CD4-positive, alpha-beta T cell (primary cell): ENCODE measurements at regions not wholly inside any gene's neighbourhood (a gene's known extent, or its start where the extent isn't known, plus 50 kb on each side); places are given as distances from the start of the nearest gene placed in this dataset.
A peak's percentile ranks its signal among the peaks of the same experiment; 100 is the strongest.

ENCODE experiments used
- ATAC-seq: fragments of 200-7000 bp; cut with Tn5 transposase; one replicate; pipeline ENCODE4 v1.10.0; 2022; ENCODE audit warnings: mild to moderate bottlenecking; ENCODE audit not compliant: poor library complexity
- CTCF ChIA-PET: fragments of 350-600 bp; sonication (Branson Sonifier 250); formaldehyde crosslinking; loops from one replicate; lab custom pipeline; 2021; ENCODE audit warnings: antibody characterized with exemption, inconsistent platforms; lab: Charles Lee
- POLR2A ChIA-PET: fragments of 350-600 bp; sonication (Branson Sonifier 250); formaldehyde crosslinking; loops from one replicate; lab custom pipeline; 2021; ENCODE audit warnings: antibody characterized with exemption, inconsistent platforms; lab: Charles Lee
- DNase-seq, 14 experiments: peaks; one replicate each; pipeline ENCODE4 v3.0.0-alpha.2; 2013 to 2020; ENCODE audit warnings: mixed read lengths in 2 of 14
- H3K27ac ChIP-seq, 2 donors: one replicate each; pipeline versions ENCODE4 v1.5.1 to v1.7.0; 2013; ENCODE audit warnings: low read length in 2 of 2, low read depth in 1 of 2, mild to moderate bottlenecking in 1 of 2
- H3K27me3 ChIP-seq, 2 experiments: 1 replicate in 1 of 2; 2 replicates in 1 of 2; pipeline versions ENCODE4 v1.6.1 to v1.7.0; 2013; ENCODE audit warnings: low read length in 2 of 2, control low read depth in 1 of 2, mild to moderate bottlenecking in 1 of 2, moderate library complexity in 1 of 2; ENCODE audit not compliant: insufficient read depth in 2 of 2, control insufficient read depth in 1 of 2
- H3K36me3 ChIP-seq: one replicate; pipeline ENCODE4 v1.6.1; 2013; ENCODE audit warnings: low read length, control low read depth; ENCODE audit not compliant: insufficient read depth
- H3K4me1 ChIP-seq: one replicate; pipeline ENCODE4 v1.6.1; 2013; ENCODE audit warnings: low read length, control low read depth; ENCODE audit not compliant: insufficient read depth
- H3K4me3 ChIP-seq: one replicate; pipeline ENCODE4 v1.5.1; 2013; ENCODE audit warnings: mild to moderate bottlenecking, low read length, moderate library complexity
- H3K9me3 ChIP-seq, 2 experiments: 1 replicate in 1 of 2; 2 replicates in 1 of 2; pipeline versions ENCODE4 v1.6.1 to v1.7.0; 2013; ENCODE audit warnings: low read length in 2 of 2, mild to moderate bottlenecking in 2 of 2, control low read depth in 1 of 2, moderate library complexity in 1 of 2; ENCODE audit not compliant: control insufficient read depth in 1 of 2, insufficient read depth in 1 of 2
- H3K27ac Mint-ChIP-seq: one replicate; pipeline ENCODE4 v1.8.0; 2020; ENCODE audit warnings: mixed read lengths
- H3K27me3 Mint-ChIP-seq: one replicate; pipeline ENCODE4 v1.8.0; 2021; ENCODE audit warnings: mixed read lengths
- H3K36me3 Mint-ChIP-seq: one replicate; pipeline ENCODE4 v1.8.0; 2021; ENCODE audit warnings: low read depth, mixed read lengths
- H3K4me1 Mint-ChIP-seq: one replicate; pipeline ENCODE4 v1.8.0; 2021; ENCODE audit warnings: low read depth, mixed read lengths
- H3K4me3 Mint-ChIP-seq: one replicate; pipeline ENCODE4 v1.8.0; 2020; ENCODE audit warnings: mild to moderate bottlenecking, mixed read lengths
- H3K9me3 Mint-ChIP-seq: one replicate; pipeline ENCODE4 v1.8.0; 2020; ENCODE audit warnings: mixed read lengths
- intact Hi-C, 2 experiments: fragments of 100-400 bp; cut with DNase I in 1 of 2; cut with micrococcal nuclease in 1 of 2; formaldehyde crosslinking; loops; one replicate each; pipeline versions ENCODE4 v1.15.1 to v1.9.0; 2023 to 2025; cut with DNase I, micrococcal nuclease
- TF ChIP-seq, protein P1 (sequence below): fragments of 200-600 bp; IDR thresholded peaks from one replicate; pipeline ENCODE4 v1.8.0; 2022; ENCODE audit warnings: antibody characterized with exemption, mild to moderate bottlenecking

- TF ChIP-seq, protein P1, sequence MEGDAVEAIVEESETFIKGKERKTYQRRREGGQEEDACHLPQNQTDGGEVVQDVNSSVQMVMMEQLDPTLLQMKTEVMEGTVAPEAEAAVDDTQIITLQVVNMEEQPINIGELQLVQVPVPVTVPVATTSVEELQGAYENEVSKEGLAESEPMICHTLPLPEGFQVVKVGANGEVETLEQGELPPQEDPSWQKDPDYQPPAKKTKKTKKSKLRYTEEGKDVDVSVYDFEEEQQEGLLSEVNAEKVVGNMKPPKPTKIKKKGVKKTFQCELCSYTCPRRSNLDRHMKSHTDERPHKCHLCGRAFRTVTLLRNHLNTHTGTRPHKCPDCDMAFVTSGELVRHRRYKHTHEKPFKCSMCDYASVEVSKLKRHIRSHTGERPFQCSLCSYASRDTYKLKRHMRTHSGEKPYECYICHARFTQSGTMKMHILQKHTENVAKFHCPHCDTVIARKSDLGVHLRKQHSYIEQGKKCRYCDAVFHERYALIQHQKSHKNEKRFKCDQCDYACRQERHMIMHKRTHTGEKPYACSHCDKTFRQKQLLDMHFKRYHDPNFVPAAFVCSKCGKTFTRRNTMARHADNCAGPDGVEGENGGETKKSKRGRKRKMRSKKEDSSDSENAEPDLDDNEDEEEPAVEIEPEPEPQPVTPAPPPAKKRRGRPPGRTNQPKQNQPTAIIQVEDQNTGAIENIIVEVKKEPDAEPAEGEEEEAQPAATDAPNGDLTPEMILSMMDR = no peak
- peaks cover 25% of the 10 kb centered on the region for H3K4me1 ChIP-seq
- no peaks in the 10 kb centered on the region for H3K36me3 ChIP-seq
- intact Hi-C loops = no loop called here
- H3K4me3 ChIP-seq = no peak overlapping the region
- no peaks in the 10 kb centered on the region for H3K27me3 ChIP-seq
- no peaks in the 10 kb centered on the region for H3K9me3 ChIP-seq
- ChIA-PET POLR2A (interaction anchor here (0.9 to 1.0 kb wide), 3 partner anchors 9 to 174 kb away, joined by 3 to 4 read pairs (median 3); no protein-coding TSS in a partner anchor), CTCF (interaction anchor here (0.9 kb wide), 1 partner anchor 189 kb away, joined by 3 read pairs; no protein-coding TSS in a partner anchor)
- no peaks in the 10 kb centered on the region for H3K36me3 Mint-ChIP-seq
- H3K9me3 Mint-ChIP-seq = no peaks in the 10 kb centered on the region
- no peak overlapping the region for H3K27ac Mint-ChIP-seq
- no peak overlapping the region for H3K27ac ChIP-seq
- ATAC-seq (no peak), DNase-seq (no peak)
- no peak overlapping the region for H3K4me3 Mint-ChIP-seq
- H3K4me1 Mint-ChIP-seq = peaks cover 41% of the 10 kb centered on the region
- no peaks in the 10 kb centered on the region for H3K27me3 Mint-ChIP-seq
Measured at GRCh38 chr2:172287605-172288315, 139.6 kb upstream of the ITGA6 start.

- no peak overlapping the region for H3K27ac Mint-ChIP-seq
- peaks cover 41% of the 10 kb centered on the region for H3K4me1 Mint-ChIP-seq
- TF ChIP-seq, protein P1 = no peak
- Histone ChIP-seq H3K4me3 (no peak overlapping the region), H3K27ac (no peak overlapping the region), H3K36me3 (no peaks in the 10 kb centered on the region), H3K27me3 (no peaks in the 10 kb centered on the region), H3K4me1 (peaks cover 25% of the 10 kb centered on the region), H3K9me3 (no peaks in the 10 kb centered on the region)
- no peak overlapping the region for H3K4me3 Mint-ChIP-seq
- ATAC-seq (no peak), DNase-seq (peak in 13 of 14 experiments; percentile 10 to 66 (median 50))
- no peaks in the 10 kb centered on the region for H3K27me3 Mint-ChIP-seq
- CTCF ChIA-PET = interaction anchor here (0.9 kb wide), 1 partner anchor 188 kb away, joined by 3 read pairs; no protein-coding TSS in a partner anchor
- H3K9me3 Mint-ChIP-seq = no peaks in the 10 kb centered on the region
- intact Hi-C loops = no loop called here
- POLR2A ChIA-PET = interaction anchor here (0.9 to 1.0 kb wide), 3 partner anchors 9 to 173 kb away, joined by 3 to 4 read pairs (median 3); no protein-coding TSS in a partner anchor
- no peaks in the 10 kb centered on the region for H3K36me3 Mint-ChIP-seq
Measured at GRCh38 chr2:172288603-172289002, 138.8 kb upstream of the ITGA6 start.

DNA sequence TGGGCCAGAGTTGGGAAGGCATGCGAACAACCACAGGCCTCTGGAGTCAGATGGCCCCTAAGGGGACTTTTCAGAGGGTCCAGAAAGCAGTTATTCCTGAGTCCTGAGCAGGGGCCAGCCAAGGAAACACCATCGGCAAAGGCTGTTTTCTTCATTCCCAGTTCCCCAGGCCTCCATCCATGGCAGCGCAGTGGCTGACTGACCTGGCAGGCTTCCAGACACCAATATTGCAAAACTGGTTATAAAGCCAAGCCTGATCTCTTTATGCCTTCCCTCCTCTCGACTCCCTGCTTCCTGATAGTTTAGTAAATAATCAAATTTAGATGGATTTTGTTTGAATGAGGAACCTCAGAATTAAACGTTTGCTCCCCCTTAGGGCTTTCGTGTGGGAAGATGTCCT is 133.4 kb upstream of the ITGA6 start:
- ChIA-PET CTCF (interaction anchor here (0.6 kb wide), 1 partner anchor 33 kb away, joined by 3 read pairs; no protein-coding TSS in a partner anchor), POLR2A (no interaction called here)
- Mint-ChIP-seq H3K4me3 (no peak overlapping the region), H3K27me3 (peaks cover 6% of the 10 kb centered on the region), H3K9me3 (no peaks in the 10 kb centered on the region), H3K27ac (no peak overlapping the region), H3K36me3 (no peaks in the 10 kb centered on the region), H3K4me1 (no peaks in the 10 kb centered on the region)
- no peaks in the 10 kb centered on the region for H3K4me1 ChIP-seq
- no peaks in the 10 kb centered on the region for H3K27me3 ChIP-seq
- H3K27ac ChIP-seq = no peak overlapping the region
- H3K36me3 ChIP-seq = no peaks in the 10 kb centered on the region
- TF ChIP-seq, protein P1 = no peak
- no peaks in the 10 kb centered on the region for H3K9me3 ChIP-seq
- no peak for DNase-seq
- no peak for ATAC-seq
- intact Hi-C loops = no loop called here
- H3K4me3 ChIP-seq = no peak overlapping the region
